GM18861 (cell line): ENCODE measurements at regions not wholly inside any gene's neighbourhood (a gene's known extent, or its start where the extent isn't known, plus 50 kb on each side); places are given as distances from the start of the nearest gene placed in this dataset.
"Not testable (repeated sequence)": the region's sequence is repeated elsewhere in the genome, so short reads cannot be mapped to it uniquely, and the experiment has no call there.

Experiments
- ATAC-seq: cut with Tn5 transposase; IDR thresholded peaks from one replicate; pipeline ENCODE4 v1.9.1; 2021; ENCODE audit not compliant: unreplicated experiment

DNA sequence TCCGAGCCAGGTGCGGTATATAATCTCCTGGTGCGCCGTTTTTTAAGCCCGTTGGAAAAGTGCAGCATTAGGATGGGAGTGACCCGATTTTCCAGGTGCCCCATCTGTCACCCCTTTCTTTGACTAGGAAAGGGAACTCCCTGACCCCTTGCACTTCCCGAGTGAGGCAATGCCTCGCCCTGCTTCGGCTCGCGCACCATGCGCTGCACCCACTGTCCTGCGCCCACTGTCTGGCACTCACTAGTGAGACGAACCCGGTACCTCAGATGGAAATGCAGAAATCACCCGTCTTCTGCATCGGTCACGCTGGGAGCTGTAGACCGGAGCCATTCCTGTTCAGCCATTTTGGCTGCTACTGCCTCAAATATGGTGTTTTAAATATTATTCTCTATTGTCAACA, 198.0 kb downstream of the MEIS1 start:
- not testable (repeated sequence) for ATAC-seq

DNA sequence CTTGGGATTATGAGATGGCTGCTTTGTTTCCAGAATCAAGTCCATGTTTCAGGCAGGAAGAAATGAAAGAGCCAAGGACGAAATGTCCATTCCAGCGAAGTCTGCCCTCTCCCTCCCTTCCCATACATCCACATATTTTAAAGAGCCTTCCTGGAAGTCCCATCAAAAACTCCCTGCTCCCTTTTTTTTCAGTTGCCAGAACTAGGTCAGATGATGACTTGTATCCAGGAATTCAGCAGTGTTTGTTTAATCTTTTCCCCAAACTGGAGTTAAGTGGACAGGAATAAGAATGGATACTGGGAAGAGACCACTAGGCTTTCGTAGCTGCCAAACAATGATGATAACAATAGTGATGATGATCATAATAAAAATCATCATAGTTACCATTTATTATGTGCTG, 198.7 kb downstream of the MEIS1 start:
- ATAC-seq: no peak

DNA sequence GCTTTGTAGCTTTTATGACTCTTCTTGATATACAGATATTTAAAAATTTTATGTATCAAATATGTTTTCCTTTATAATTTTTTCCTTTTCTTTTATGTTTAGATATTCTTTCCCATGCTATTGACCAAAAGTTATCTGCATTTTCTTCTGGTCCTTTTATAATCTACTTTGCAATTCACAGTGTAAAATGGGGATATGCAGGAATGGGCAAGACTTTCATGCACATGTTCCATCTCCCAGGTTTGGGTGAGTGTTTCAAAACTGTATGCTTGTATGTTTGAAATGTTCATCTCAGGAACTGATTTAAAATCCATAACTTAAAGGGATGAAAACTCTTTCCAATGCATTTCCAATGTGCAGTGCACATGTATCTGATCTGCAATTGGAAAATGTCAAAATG, 199.9 kb downstream of the MEIS1 start:
- no peak for ATAC-seq

DNA sequence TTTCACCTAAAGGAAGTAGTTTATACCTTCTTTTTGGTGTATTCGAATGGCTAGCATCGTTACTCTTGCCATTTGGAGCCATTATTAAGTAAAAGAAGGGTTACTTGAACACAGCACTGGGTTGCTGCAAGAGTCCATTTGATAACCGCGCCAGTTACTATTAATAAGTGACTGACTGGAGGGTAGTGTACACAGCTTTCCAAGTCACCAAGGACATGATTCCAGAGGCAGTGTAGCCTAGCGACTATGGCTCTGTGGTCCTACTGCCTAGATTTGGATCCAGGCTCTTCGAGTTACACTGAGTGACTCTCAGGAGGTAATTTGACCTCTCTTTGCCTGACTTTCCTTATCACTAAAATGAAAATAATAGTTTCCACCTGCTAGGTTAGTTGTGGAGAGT, 206.8 kb downstream of the MEIS1 start:
- no peak for ATAC-seq

DNA sequence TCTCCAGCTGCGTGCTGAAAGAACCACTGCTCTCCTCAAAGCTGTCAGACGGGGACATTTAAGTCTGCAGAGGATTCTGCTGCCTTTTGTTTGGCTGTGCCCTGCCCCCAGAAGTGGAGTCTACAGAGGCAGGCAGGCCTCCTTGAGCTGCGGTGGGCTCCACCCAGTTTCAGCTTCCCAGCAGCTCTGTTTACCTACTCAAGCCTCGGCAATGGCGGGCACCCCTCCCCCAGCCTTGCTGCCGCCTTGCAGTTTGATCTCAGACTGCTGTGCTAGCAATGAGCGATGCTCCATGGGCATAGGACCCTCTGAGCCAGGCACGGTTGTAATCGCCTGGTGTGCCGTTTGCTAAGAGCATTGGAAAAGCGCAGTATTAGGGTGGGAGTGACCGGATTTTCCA, 213.2 kb downstream of the MEIS1 start:
- not testable (repeated sequence) for ATAC-seq

DNA sequence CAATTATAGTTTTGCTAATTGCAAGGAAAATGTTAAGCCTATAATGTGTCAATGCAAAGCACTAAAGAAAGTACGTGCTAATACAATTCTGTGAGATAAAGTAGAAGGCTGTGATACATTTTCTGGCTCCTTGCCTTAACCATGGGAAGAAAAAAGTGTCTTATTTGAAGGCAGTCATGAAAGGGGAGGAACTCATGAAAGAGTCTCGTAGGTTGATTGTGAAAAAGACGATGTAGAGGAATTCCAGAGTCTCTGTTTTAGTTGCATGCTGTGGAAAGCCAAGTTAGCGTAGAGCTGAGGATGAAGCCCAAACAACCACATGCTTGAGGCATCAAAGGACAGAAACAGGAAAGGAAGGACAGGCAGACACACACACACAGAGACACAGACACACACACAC, 214.1 kb downstream of the MEIS1 start:
- no peak for ATAC-seq

DNA sequence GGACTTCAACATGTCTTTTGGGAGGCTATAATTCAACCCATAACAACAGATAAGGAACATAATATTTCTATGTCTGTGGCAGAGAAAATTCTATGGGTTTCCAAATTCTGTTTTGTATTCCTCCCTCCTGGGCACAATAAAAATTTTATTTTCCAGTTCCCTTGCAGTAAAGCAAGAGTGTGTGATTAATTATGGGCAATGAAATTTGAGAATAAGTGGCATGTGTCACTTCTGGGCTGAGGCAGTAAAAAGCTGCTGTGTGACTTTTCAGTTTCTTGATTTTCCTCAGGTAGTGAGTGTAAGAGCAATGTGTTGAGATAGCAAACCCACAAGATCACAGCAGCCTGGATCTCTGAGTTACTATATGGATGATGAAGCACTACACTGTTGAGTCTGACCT, 216.4 kb downstream of the MEIS1 start:
- ATAC-seq: no peak

DNA sequence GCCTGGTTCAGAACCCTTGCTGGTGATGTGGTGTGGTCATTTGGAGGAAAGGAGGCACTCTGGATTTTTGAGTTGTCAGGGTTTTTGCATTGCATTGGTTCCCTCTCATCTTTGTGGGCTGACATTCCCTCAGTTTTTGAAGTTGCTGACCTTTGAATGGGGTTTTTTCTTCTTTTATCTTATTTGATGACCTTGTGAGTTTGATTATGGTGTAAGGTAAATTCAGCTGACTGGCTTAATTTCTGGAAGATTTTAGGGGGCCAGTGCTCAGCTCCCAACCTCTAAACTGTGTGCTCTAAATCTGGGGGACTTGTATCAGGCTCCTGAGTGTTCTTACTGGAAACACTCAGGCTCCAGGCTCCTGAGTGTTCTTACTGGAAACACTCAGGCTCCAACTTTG, 225.9 kb downstream of the MEIS1 start:
- no peak for ATAC-seq

DNA sequence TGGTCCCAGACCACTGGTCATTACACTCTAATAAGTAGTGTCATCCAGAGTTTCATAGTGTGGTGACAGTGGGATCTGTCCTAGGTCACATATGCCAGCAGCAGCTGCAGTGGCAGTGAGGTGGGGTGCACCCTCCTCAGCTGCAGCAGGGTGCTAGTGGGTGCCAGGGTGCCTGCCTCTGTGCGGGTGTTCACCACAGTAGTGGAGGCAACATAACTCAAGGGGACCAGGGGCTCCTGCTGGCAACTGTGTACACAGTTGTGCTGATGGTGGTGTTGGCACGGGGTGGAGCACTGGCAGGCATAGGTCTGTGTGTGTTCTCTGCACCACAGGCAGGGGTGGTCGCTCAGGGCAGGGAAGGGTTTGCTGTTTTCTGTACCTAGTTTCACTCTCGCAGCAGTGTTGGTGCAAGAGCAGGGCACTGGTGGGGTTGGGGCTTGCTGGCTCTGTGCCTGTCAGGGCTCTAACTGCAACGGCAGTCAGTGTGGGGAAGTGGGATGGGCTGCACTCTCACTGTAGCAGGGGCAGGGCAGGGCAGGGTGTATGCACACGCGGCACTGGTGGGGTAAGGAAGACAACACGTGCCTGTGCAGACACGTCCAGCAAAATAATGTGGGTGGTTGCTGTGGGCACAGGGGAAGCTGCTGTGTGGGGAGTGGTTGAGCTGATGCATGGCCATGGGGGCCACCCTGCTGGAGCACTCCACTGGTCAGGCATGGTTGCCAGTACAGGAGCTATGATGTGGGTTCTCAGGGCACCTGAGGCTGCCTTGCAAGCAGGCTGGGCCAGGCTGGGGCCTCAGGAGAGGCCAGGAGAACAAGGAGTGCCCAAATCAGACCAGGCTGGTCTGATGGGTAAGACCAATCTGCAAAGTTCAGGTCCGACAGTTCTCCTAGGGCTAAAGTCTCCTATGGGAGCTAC, 226.6 kb downstream of the MEIS1 start:
- ATAC-seq: no peak

DNA sequence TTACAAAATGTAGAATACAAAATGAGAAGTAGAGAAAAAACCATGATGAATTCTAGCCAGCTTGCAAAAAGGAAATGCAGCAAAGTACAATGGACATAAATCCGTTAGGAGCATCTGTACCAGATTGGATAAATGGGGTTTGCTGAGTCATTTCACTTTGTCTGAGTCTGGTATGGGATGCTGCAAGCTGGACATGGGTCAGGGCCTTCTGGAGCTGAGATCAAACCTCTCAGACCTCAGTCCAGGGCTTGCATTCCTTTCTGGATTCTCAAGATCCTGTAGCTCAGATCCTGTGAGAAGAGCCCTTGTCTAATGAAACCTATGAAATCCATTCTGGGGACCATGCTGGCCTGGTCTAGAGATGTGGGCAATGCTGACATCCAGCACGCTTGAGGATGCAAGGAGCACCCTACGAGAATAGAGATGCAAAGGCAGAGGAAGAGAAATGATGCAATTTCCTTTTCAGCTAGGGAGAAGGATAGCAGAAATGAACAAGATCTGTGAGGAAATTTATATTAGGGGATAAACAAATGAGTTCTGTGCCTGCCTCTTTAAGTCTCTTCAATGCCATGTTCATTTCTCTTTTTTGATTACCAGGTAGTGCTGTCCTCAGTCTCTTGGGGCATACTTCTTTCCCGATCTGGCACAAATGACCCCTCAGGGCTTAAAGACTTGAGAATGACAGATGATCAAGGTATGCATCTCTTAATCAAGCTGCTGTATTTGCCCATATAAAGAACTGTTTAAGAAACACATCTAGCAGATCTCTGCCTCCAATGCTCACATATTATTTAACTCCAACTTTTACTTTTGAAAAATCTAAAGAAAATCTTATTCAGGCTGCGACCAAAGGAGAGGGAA, 230.4 kb downstream of the MEIS1 start:
- no peak for ATAC-seq

DNA sequence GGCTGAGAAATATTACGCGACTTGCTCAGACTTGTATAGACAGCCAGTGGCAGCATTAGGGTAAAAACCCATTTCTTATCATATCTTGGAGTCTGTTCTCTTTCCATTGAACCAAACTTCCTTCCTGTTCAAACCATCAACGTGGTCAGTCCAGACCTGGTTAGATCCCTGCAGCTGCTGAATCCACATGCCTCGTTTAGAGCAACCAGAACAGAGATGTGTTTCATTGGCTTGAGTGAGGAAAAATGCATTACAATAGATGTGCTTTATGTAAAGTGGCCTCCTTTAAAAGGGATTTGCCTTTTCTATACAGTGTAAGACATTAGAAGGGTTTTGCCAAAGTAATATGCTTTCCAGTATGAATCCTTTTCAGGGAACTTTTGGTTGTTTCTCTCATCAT, 232.4 kb downstream of the MEIS1 start:
- no peak for ATAC-seq

DNA sequence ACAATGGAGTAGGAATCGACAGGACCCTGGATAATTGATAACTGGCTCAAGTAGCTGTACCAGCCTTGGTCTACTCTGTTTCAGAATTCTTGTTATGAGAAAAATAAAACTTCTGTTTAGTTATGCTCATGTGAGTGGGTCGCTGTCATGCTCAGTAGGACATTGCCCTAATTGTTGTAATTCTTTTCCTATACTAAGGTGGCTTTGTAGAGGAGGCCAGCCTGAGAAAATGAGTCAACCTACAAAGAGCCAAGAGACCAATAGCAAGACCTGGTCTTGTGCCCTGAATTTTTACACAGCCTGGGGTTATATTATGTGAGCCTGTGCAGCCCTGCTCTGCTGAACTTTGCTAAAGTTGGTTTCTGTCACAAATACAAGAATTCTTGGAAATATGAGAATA, 238.4 kb downstream of the MEIS1 start:
- no peak for ATAC-seq

DNA sequence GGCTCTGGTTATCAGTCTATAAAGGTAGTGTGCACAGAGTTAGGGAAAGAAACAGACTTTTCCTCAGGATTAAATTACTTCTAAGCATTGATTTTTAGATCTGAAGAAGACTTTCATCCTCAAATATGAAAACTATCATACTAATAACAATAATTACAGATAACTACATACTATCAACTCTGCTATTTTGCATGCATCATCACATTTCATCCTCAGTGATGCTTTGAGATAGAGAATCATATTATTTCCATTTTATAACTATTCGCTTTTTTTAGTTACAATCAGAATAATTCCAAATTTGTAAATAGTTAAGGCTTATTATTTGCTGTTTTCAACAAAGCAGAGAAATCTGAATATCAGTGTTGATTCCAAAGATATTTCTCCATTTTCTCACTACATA, 239.2 kb downstream of the MEIS1 start:
- ATAC-seq: no peak

DNA sequence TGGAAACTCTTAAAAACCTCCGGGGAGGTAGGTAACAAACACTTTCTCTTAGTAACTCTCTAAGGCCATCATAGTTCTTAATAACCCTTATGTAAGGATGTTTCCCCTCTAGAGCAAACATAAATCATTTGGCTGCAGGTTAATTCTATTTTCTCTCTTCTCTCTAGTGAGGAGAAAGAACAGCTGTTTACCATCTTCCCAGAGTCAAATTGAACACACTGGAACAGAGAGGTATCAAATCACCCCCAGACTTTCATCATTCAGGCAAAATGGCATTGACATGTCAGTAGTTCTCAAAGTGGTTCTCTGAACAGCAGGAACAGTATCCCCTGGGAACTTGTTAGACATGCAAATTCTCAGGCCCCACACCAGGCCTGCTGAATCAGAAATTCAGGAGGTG, 240.7 kb downstream of the MEIS1 start:
- ATAC-seq: no peak

DNA sequence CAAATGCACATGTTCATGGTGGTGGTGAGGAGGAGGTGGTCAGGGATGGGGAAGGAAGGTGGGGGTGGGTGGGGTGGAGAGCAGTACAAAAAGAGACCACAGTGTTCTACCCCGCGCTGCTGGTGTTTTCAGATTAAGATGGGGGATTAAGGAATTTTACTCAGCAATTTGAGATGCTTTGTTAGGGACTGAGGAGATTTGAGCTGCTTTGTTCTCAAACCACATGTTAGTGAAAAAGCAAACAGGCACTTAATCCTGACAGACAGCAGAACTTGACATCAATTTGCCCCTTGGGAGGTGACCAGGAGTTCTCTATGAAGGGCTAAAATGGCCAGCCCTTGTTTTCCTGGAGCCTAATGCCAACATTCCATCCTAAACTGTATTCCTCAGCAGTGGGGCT, 244.5 kb downstream of the MEIS1 start:
- no peak for ATAC-seq

DNA sequence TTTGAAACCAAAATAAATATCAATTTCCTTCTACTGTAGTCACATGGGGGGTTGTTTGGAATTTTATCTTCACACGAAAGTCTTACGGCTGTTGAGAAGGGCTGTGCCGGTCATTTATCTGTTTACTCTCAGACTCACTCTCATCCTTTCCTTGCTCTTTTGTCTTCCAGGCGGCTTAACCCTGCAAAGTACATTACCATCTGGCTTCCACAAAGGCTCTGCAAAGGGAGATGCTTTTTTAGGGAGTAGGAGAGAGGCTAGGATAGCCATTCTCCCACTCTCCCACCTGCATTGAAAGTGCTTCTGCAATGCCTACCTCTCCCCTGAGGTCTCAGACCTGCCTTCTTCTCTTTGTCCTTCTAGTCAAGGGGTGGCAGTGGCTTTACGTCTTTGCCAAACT, 247.6 kb downstream of the MEIS1 start:
- no peak for ATAC-seq

DNA sequence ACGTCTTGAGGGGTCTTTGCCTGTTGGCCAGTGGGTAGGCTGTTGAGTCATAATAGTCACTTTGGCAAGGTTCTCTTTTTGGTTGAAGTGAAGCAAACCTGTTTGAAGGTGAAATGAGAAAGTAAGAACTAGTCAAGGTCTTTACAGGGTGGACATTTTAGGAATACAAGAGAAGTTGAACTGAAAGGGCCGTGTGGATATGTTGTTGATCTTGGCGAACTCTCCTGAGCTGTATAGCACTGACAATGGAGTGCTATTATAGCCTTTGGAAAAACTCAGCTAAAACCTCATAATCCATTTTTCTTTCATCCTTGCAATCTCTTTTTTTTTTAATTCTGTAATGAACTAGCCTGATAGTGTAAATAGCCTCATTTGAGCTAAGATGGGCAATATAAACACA, 248.1 kb downstream of the MEIS1 start:
- ATAC-seq: no peak

DNA sequence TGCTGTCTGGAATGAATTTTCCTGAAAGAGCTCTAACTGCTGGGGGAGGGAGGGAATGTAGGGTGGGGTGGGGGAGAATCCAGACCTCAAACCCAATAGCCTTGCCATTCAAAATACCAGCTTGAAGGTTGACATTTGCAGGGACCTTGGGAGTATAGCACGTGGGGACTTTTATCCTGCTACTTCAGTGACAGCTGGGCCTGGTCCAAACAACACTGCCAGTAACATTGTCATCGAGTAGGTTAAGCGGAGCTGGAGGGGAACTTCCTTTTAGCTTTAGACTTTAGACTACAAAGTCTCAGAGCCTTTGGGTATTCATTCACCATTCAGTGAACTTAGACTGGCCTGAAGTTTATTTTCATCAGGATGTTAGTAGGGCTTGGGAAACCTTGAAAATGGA, 248.7 kb downstream of the MEIS1 start:
- ATAC-seq: no peak

DNA sequence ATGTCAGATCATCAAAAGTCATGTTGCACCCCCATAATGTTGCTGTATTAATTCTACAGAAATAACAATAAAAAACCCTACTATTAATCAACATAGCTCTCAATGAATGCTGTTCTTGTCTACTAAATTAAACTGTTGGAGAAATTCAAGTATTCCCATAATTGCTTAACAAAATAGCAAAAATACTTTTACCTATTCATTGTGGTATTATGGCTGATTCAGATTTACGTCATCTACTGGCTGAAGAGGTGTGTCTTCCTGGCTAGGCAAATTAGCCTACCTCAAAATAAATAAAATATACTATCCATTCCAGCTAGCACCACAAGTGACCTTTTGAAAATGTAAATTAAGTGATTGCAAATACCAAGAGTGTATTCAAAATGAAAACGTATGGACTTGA, 249.4 kb downstream of the MEIS1 start:
- ATAC-seq: no peak

DNA sequence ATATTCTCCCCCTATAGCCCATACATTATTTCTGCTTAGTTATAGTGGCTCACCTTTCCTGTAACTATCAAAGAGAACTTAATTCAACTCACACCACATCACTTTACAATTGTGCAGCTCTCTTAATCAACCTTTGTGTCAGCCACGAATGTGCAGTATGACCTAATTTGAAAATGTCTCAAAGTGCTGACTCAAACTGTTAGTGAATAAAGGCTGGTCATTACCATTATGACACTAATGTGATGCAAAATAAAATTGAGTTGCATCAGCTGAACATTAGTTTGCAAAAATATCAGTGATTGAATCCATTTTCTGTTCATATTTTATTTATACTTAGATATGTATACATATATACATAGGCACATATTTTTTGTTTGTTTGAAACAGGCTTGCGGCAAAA, 251.8 kb downstream of the MEIS1 start:
- ATAC-seq: no peak

DNA sequence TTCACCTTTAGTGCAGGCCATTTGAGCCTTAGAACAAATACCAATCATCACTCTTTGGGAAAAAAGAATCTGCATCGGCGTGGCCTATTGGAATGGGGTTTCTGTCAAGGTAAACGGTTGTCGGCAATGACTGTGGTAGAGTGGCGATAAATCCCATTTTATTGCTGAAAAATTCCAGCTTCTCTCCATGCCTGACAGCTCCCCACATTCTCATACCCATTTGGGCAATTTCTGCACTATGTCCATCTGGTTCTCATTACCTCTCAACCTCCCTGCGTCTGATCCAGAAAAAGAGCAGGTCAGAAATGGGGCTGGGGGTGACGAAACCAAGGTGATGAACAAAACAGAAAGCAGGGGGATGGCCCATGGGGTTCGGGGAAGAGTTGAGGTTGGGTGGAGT, 254.0 kb downstream of the MEIS1 start:
- ATAC-seq: no peak

DNA sequence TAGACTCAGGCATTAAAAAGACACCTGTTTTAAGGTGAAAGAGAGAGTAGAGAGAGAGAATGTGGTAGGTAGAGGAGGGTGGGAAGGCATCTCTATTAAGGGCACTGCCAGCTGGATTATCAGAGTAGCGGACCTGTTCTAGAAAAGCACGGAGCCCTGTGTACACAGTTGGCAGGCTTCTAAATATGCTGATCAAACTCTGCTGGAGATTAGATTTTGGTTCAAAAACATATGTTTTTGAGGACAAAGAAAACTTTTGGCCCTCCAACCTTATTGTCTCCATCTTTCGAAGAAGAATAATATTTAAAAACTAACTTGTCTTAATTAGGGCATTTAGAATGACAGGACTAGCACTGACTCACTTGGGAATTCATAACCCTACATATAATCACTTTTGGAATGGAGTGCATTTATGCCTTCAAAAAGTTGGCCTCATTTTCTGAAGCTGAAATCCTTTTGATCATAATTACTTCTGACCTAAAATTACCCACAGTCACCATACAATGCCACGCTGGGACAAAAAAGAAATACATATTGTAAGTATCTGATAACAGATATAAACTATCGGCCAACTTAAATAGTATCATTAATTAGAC, 254.6 kb downstream of the MEIS1 start:
- no peak for ATAC-seq
